Adipocyte (in vitro differentiated cells): ENCODE measurements at regions not wholly inside any gene's neighbourhood (a gene's known extent, or its start where the extent isn't known, plus 50 kb on each side); places are given as distances from the start of the nearest gene placed in this dataset.

ENCODE experiments used
- DNase-seq: peaks from one replicate; pipeline ENCODE4 v3.0.0-alpha.2; 2015; ENCODE audit warnings: low read depth
- H3K27me3 ChIP-seq: replicated peaks from 2 replicates; pipeline ENCODE4 v1.7.0; 2013; ENCODE audit warnings: mild to moderate bottlenecking, low read length, moderate library complexity; ENCODE audit not compliant: control insufficient read depth, insufficient read depth
- H3K36me3 ChIP-seq: 2 replicates; pipeline ENCODE4 v1.7.0; 2013; ENCODE audit warnings: low read length, mild to moderate bottlenecking, moderate library complexity; ENCODE audit not compliant: control insufficient read depth, insufficient read depth, severe bottlenecking
- H3K4me1 ChIP-seq: 2 replicates; pipeline ENCODE4 v1.7.0; 2013; ENCODE audit warnings: mild to moderate bottlenecking, low read length, moderate library complexity; ENCODE audit not compliant: control insufficient read depth, insufficient read depth
- H3K4me3 ChIP-seq: 2 replicates; pipeline ENCODE4 v1.7.0; 2013; ENCODE audit warnings: mild to moderate bottlenecking, low read length, moderate library complexity
- H3K9ac ChIP-seq: 2 replicates; pipeline ENCODE4 v1.7.0; 2013; ENCODE audit warnings: mild to moderate bottlenecking, low read length, moderate library complexity
- H3K9me3 ChIP-seq: 2 replicates; pipeline ENCODE4 v1.7.0; 2013; ENCODE audit warnings: mild to moderate bottlenecking, low read length, moderate library complexity; ENCODE audit not compliant: control insufficient read depth

- peaks cover 34% of the 10 kb centered on the region for H3K27me3 ChIP-seq
- H3K9ac ChIP-seq, result no peak overlapping the region
- no peaks in the 10 kb centered on the region for H3K9me3 ChIP-seq
- no peak overlapping the region for H3K4me3 ChIP-seq
- H3K36me3 ChIP-seq, result no peaks in the 10 kb centered on the region
- no peaks in the 10 kb centered on the region for H3K4me1 ChIP-seq
- no peak for DNase-seq
Measured at GRCh38 chr10:57864765-57865680, 402.7 kb downstream of the IPMK start.

GRCh38 chr10:57849691-57850357 lies 417.9 kb downstream of the IPMK start:
- DNase-seq, result peak; percentile 56

GRCh38 chr10:57846307-57847065 lies 421.2 kb downstream of the IPMK start:
- H3K9ac ChIP-seq, result no peak overlapping the region
- no peaks in the 10 kb centered on the region for H3K27me3 ChIP-seq
- no peaks in the 10 kb centered on the region for H3K9me3 ChIP-seq
- H3K4me3 ChIP-seq, result no peak overlapping the region
- peaks cover 8% of the 10 kb centered on the region for H3K4me1 ChIP-seq
- H3K36me3 ChIP-seq, result no peaks in the 10 kb centered on the region
- DNase-seq, result no peak

More at GRCh38 chr10:57849691-57850357, 417.9 kb downstream of the IPMK start:
- Histone ChIP-seq H3K9me3 (no peaks in the 10 kb centered on the region), H3K27me3 (no peaks in the 10 kb centered on the region), H3K4me1 (peaks cover 8% of the 10 kb centered on the region), H3K4me3 (no peak overlapping the region), H3K36me3 (no peaks in the 10 kb centered on the region), H3K9ac (no peak overlapping the region)

DNA sequence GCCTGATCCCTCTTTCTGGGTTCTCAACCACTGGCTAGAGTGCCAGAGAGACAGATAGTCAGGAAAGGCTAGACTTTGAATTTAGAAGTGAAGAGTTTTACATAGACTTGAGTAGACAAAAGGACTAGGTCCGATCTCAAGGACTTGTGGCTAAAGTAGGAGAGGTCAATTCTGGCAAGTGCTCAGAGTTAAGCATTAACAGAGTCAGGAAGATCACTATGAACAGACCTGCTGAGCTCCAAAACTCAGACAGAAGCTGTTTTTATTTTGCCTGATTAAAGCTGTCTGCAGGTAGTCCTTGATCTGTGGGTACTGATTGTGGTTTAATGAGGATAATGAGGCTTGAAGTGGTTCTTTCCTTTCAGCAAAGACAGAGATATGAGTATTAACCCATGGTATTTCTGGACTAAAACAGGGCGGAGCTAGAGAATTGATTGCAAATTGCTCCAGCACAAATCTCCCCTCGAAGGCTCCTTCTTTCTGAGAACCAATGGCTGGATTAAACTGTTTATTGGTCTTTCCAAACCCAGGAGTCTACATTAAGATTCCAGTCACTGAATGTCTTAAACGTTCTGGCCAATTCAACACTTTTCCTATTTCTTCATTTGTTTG lies 423.2 kb downstream of the IPMK start:
- H3K4me1 ChIP-seq, result peaks cover 8% of the 10 kb centered on the region
- H3K36me3 ChIP-seq, result no peaks in the 10 kb centered on the region
- H3K9me3 ChIP-seq, result no peaks in the 10 kb centered on the region
- no peak overlapping the region for H3K4me3 ChIP-seq
- no peak overlapping the region for H3K9ac ChIP-seq
- no peak for DNase-seq
- no peaks in the 10 kb centered on the region for H3K27me3 ChIP-seq

DNA sequence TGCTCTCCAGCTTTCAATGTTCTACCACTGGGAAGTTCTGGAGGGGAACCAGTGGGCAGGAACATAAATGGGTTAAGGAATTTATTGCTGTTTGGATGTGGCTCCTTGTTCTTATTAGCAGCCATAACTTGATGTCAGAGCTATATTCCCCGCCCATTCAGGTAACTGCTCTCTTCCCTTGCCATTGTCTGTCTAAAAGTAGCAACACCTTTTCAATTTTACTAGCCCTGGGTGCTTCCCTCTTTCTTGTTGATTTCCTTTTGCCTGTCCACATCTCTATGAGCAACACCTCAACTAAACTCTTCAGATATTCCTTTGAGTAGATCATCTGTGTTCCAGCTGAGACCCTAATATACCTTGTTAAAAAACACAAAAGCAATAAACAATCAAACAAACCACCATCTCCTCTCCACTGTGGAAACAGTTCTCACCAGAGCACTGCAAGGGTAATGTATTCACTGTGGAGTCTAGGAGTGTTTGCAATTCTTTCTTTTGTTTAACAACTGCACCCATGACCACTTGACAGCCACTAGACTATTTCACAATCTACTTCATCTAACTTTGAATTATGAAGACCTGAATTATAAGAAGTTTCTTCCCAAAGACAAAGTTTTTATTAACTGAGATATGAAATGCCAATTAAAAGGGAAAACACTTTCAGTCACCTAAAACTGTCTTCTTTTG lies 436.7 kb downstream of the IPMK start:
- peaks cover 5% of the 10 kb centered on the region for H3K27me3 ChIP-seq
- no peaks in the 10 kb centered on the region for H3K36me3 ChIP-seq
- H3K9ac ChIP-seq, result no peak overlapping the region
- no peaks in the 10 kb centered on the region for H3K4me1 ChIP-seq
- H3K4me3 ChIP-seq, result no peak overlapping the region
- H3K9me3 ChIP-seq, result peaks cover 2% of the 10 kb centered on the region
- no peak for DNase-seq

- Histone ChIP-seq H3K36me3 (no peaks in the 10 kb centered on the region), H3K9me3 (peaks cover 4% of the 10 kb centered on the region), H3K4me1 (no peaks in the 10 kb centered on the region), H3K9ac (no peak overlapping the region), H3K4me3 (no peak overlapping the region), H3K27me3 (peaks cover 3% of the 10 kb centered on the region)
- DNase-seq, result no peak
Measured at GRCh38 chr10:57825015-57825414, 442.7 kb downstream of the IPMK start.

DNA sequence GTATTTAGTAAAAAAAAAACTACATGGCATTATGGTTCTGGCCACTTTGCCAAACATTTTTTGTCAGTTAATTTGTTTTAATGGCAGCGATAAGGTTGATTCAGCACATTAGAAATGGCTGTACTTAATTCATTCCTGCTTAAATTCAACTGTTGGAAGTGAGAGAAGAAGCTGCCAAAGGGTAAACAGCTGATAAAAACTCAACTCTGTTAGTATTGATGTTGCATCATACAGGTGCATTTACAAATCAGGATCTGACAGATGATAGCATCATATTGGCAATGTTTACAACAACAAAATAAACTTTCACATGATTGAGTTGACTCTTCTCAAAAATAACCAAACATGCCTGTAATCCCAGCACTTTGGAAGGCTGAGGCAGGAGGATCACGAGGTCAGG lies 444.3 kb downstream of the IPMK start:
- DNase-seq, result no peak
- Histone ChIP-seq H3K27me3 (no peaks in the 10 kb centered on the region), H3K9me3 (peaks cover 4% of the 10 kb centered on the region)

DNA sequence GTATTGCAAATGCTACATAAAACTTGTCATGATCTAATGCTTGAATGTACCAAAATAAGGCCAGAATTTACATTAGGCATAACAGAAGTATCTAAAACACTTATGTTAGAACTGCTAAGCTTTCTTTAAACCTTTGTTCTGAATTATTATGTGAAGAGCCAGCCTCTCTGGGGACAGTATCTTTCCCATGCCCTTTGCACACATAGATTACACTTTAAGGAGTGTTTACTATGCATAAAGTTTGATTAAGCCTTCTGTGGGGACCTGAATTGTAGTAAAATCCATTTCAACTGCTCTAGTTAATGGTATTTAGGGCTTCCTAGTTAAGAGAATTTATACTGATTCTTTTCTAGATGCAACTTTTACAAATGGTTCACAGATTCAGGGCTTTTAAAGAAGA lies 444.7 kb downstream of the IPMK start:
- Histone ChIP-seq H3K27me3 (no peaks in the 10 kb centered on the region), H3K9ac (no peak overlapping the region), H3K36me3 (no peaks in the 10 kb centered on the region), H3K4me3 (no peak overlapping the region), H3K9me3 (peaks cover 4% of the 10 kb centered on the region), H3K4me1 (no peaks in the 10 kb centered on the region)
- DNase-seq, result no peak

More for the DNA sequence above, 444.3 kb downstream of the IPMK start:
- Histone ChIP-seq H3K36me3 (no peaks in the 10 kb centered on the region), H3K4me3 (no peak overlapping the region), H3K9ac (no peak overlapping the region), H3K4me1 (no peaks in the 10 kb centered on the region)

- Histone ChIP-seq H3K4me1 (no peaks in the 10 kb centered on the region), H3K27me3 (no peaks in the 10 kb centered on the region), H3K4me3 (no peak overlapping the region), H3K9me3 (no peaks in the 10 kb centered on the region), H3K9ac (no peak overlapping the region), H3K36me3 (no peaks in the 10 kb centered on the region)
- DNase-seq, result no peak
Measured at GRCh38 chr10:57818522-57818921, 449.2 kb downstream of the IPMK start.

DNA sequence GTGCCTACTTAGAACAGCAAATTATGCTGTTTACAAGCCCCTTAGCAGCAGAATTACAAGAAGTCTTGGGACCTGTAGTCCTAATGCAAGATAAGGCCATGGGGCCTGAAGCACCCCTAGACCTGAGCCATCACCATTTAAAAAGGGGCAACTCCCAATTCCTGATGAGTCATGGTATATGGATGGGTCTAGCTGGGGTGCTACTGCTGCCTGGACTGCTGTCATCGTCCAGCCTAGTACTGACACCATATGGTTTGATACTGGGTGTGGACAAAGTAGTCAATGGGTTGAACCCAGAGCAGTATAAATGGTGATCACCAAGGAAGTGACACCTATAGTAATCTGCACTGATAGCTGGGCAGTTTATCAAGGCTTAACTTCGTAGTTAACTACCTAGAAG lies 450.0 kb downstream of the IPMK start:
- H3K9ac ChIP-seq, result no peak overlapping the region
- no peaks in the 10 kb centered on the region for H3K36me3 ChIP-seq
- no peaks in the 10 kb centered on the region for H3K9me3 ChIP-seq
- H3K4me3 ChIP-seq, result no peak overlapping the region
- no peak for DNase-seq
- H3K27me3 ChIP-seq, result no peaks in the 10 kb centered on the region
- no peaks in the 10 kb centered on the region for H3K4me1 ChIP-seq
